B cell (primary cell): ENCODE measurements at regions not wholly inside any gene's neighbourhood (a gene's known extent, or its start where the extent isn't known, plus 50 kb on each side); places are given as distances from the start of the nearest gene placed in this dataset.
"Not testable (repeated sequence)": the region's sequence is repeated elsewhere in the genome, so short reads cannot be mapped to it uniquely, and the experiment has no call there.

Experiments used
- ATAC-seq: fragments of 200-7000 bp; cut with Tn5 transposase; one replicate; pipeline ENCODE4 v1.10.0; 2021; ENCODE audit warnings: low read depth, mild to moderate bottlenecking, moderate number of reproducible peaks, moderate library complexity
- CTCF ChIA-PET: fragments of 350-600 bp; sonication (Branson Sonifier 250); formaldehyde crosslinking; loops from one replicate; lab custom pipeline; 2021; ENCODE audit warnings: antibody characterized with exemption, inconsistent platforms; lab: Charles Lee
- POLR2A ChIA-PET: fragments of 350-600 bp; sonication (Branson Sonifier 250); formaldehyde crosslinking; loops from one replicate; lab custom pipeline; 2021; ENCODE audit warnings: antibody characterized with exemption; lab: Charles Lee
- DNase-seq: peaks from one replicate; pipeline ENCODE4 v3.0.0; 2013
- H2AFZ ChIP-seq: 2 replicates; pipeline ENCODE4 v1.6.1; 2012; ENCODE audit warnings: mild to moderate bottlenecking, low read depth, low read length; ENCODE audit not compliant: insufficient read depth, poor library complexity, severe bottlenecking
- H3K27ac ChIP-seq, 2 donors: 1 replicate in 1 of 2; 2 replicates in 1 of 2; pipeline ENCODE4 v1.5.1; 2012 to 2013; ENCODE audit warnings: low read length in 2 of 2, mild to moderate bottlenecking in 2 of 2, moderate library complexity in 1 of 2
- H3K27me3 ChIP-seq, 4 experiments: fragments of 200-600 bp in 1 of 4; sonication (generic) in 1 of 4; replicated peaks in 1 of 4; 1 replicate in 2 of 4; 2 replicates in 2 of 4; pipeline versions ENCODE4 v1.6.1 to v1.7.0; 2013 to 2016; ENCODE audit warnings: low read length in 3 of 4, mild to moderate bottlenecking in 2 of 4, mixed read lengths in 1 of 4, moderate library complexity in 1 of 4; ENCODE audit not compliant: insufficient read depth in 4 of 4, control insufficient read depth in 3 of 4; ENCODE audit errors: control extremely low read depth in 1 of 4
- H3K36me3 ChIP-seq, 2 experiments: replicated peaks in 1 of 2; 1 replicate in 1 of 2; 2 replicates in 1 of 2; pipeline versions ENCODE4 v1.6.1 to v1.7.1; 2013; ENCODE audit warnings: low read length in 1 of 2; ENCODE audit not compliant: insufficient read depth in 2 of 2, control insufficient read depth in 1 of 2; ENCODE audit errors: control extremely low read depth in 1 of 2, extremely low read depth in 1 of 2
- H3K4me1 ChIP-seq, 2 donors: fragments of 200-600 bp in 1 of 2; sonication (generic) in 1 of 2; 1 replicate in 1 of 2; 2 replicates in 1 of 2; pipeline versions ENCODE4 v1.5.1 to v1.6.1; 2013 to 2017; ENCODE audit warnings: low read length in 2 of 2; ENCODE audit not compliant: control insufficient read depth in 2 of 2, insufficient read depth in 2 of 2
- H3K4me2 ChIP-seq: replicated peaks from 2 replicates; pipeline ENCODE3; 2012; ENCODE audit warnings: mild to moderate bottlenecking, low read depth, low read length; ENCODE audit not compliant: poor library complexity, severe bottlenecking
- H3K4me3 ChIP-seq, 5 experiments: fragments of 200-600 bp in 1 of 5; sonication (generic) in 1 of 5; 1 replicate in 3 of 5; 2 replicates in 2 of 5; pipeline versions ENCODE4 v1.5.1 to v1.7.0; 2011 to 2016; ENCODE audit warnings: low read length in 4 of 5, mild to moderate bottlenecking in 4 of 5, low read depth in 2 of 5, control low read depth in 1 of 5, moderate library complexity in 1 of 5; ENCODE audit not compliant: insufficient read depth in 1 of 5; ENCODE audit errors: control extremely low read depth in 1 of 5, extremely low read depth in 1 of 5
- H3K79me2 ChIP-seq: fragments of 200-600 bp; sonication (generic); one replicate; pipeline ENCODE4 v1.6.0; 2016; ENCODE audit warnings: low read length; ENCODE audit not compliant: control insufficient read depth, insufficient read depth
- H3K9ac ChIP-seq: fragments of 200-600 bp; sonication (generic); 2 replicates; pipeline ENCODE4 v1.6.1; 2017; ENCODE audit warnings: mild to moderate bottlenecking, low read length, moderate library complexity
- H3K9me3 ChIP-seq, 3 donors: one replicate each; pipeline versions ENCODE4 v1.6.1 to v1.7.1; 2013; ENCODE audit warnings: low read length in 2 of 3; ENCODE audit not compliant: control insufficient read depth in 2 of 3, insufficient read depth in 1 of 3; ENCODE audit errors: control extremely low read depth in 1 of 3
- H4K20me1 ChIP-seq: 2 replicates; pipeline ENCODE4 v1.6.0; 2012; ENCODE audit warnings: mild to moderate bottlenecking, low read length; ENCODE audit not compliant: insufficient read depth, control insufficient read depth, poor library complexity, severe bottlenecking
- H3K27ac Mint-ChIP-seq: one replicate; pipeline ENCODE4 v1.8.0; 2021; ENCODE audit warnings: mixed read lengths
- H3K27me3 Mint-ChIP-seq: one replicate; pipeline ENCODE4 v1.8.0; 2021; ENCODE audit warnings: mixed read lengths
- H3K4me1 Mint-ChIP-seq: one replicate; pipeline ENCODE4 v1.8.0; 2021; ENCODE audit warnings: mixed read lengths
- H3K4me3 Mint-ChIP-seq: one replicate; pipeline ENCODE4 v1.8.0; 2021; ENCODE audit warnings: mixed read lengths
- H3K9me3 Mint-ChIP-seq: one replicate; pipeline ENCODE4 v1.8.0; 2022; ENCODE audit warnings: mixed read lengths; ENCODE audit not compliant: insufficient read depth
- CTCF ChIP-seq: fragments of 200-600 bp; IDR thresholded peaks from one replicate; pipeline ENCODE4 v1.8.0; 2022; ENCODE audit warnings: antibody characterized with exemption, mild to moderate bottlenecking
- EZH2 ChIP-seq: IDR thresholded peaks from 2 replicates; pipeline ENCODE4 v1.6.1; 2012; ENCODE audit warnings: borderline replicate concordance, low read depth, mild to moderate bottlenecking, moderate library complexity, low read length; ENCODE audit not compliant: insufficient read depth, poor library complexity, severe bottlenecking
- WGBS: methylation state at CpG from one replicate; pipeline ENCODE4 v1.1.5; 2013; ENCODE audit warnings: missing lambda C conversion rate; ENCODE audit not compliant: insufficient coverage; 5-methylcytosine and 5-hydroxymethylcytosine counted together
- intact Hi-C: fragments of 100-400 bp; cut with micrococcal nuclease; formaldehyde crosslinking; loops from one replicate; pipeline ENCODE4 v1.10.0; 2022

DNA sequence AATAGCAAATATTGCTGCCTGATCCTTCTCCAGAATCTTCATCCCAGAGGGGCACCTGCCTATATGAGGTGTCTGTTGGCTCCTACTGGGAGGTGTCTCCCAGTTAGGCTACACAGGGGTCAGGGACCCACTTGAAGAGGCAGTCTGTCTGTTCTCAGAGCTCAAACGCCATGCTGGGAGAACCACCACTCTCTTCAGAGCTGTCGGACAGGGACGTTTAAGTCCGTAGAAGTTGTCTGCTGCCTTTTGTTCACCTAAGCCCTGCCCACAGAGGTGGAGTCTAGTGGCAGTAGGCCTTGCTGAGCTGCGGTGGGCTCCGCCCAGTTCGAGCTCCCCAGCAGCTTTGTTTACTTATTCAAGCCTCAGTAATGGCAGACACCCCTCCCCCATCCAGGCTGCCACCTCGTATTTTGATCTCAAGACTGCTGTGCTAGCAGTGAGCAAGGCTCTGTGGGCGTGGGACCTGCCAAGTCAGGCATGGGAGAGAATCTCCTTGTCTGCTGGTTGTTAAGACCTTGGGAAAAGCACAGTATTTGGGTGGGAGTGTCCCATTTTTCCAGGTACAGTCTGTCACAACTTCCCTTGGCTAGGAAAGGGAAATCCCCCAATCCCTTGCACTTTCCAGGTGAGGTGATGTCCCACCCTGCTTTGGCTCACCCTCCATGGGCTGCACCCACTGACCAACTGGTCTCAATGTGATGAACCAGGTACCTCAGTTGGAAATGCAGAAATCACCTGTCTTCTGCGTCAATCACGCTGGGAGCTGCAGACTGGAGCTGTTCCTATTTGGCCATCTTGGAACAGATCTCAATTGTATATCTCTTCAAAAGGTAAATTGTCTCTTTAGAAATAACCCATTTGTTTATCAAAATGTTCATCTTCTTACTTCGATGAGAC is 87.4 kb upstream of the ITPRID2 start:
- ATAC-seq, H3K4me3 ChIP-seq, intact Hi-C loops, H3K9me3 ChIP-seq, H3K4me1 Mint-ChIP-seq, POLR2A ChIA-PET, H3K9ac ChIP-seq, H3K27me3 ChIP-seq, H4K20me1 ChIP-seq, H3K79me2 ChIP-seq, CTCF ChIA-PET, DNase-seq, H3K27ac ChIP-seq, H3K9me3 Mint-ChIP-seq, H3K36me3 ChIP-seq, H3K4me3 Mint-ChIP-seq, H3K4me2 ChIP-seq, H2AFZ ChIP-seq, H3K27ac Mint-ChIP-seq, H3K4me1 ChIP-seq: not testable (repeated sequence)
- H3K27me3 Mint-ChIP-seq, result peaks cover 15% of the 10 kb centered on the region
- WGBS, result 81% methylated on average over 8 of the region's 12 CpGs

DNA sequence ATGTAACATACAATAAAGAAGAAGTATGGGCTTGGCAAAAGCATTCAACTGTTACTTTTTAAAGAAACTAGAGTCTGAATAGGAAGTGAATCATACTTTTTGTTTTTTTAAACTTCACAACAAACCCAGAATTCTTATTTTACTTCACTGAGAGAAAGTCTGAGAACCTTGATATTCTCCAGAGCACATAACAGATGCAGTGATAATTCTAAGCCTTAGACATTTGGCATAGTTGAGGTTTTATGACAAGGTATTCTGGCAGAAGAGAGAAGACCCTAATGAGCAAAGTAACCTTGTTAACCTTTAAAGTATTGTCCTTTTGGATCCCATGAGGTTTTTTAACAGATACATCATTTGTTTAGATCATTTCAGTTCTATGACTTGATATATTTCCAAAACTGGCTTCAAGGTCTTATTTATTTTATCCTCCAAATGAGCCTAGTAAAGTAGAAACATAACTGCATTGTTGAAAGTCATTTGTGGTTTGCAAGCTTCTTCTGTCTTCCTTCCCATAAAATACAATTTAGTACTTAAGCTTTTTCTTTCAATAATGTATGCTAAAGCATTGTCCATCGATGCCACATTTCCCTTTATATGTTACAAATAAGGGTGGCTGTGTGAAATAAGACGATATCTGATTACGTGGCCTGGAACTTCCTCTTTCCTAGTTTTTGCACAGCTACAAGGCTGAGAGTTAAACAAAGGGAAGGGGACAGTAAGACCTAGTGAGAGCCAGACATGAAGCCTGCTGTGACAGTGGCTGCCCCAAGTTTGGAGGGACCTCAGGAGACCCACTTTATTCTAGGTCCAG is 86.1 kb upstream of the ITPRID2 start:
- CTCF ChIA-PET, result no interaction called here
- Histone ChIP-seq H3K4me3 (no peak overlapping the region), H3K36me3 (no peaks in the 10 kb centered on the region), H3K79me2 (no peaks in the 10 kb centered on the region), H3K27me3 (no peaks in the 10 kb centered on the region), H2AFZ (no peak overlapping the region), H3K27ac (no peak overlapping the region), H3K4me2 (no peak overlapping the region), H4K20me1 (no peaks in the 10 kb centered on the region), H3K9ac (no peak overlapping the region), H3K4me1 (no peaks in the 10 kb centered on the region), H3K9me3 (no peaks in the 10 kb centered on the region)
- ATAC-seq (no peak), DNase-seq (no peak)
- TF ChIP-seq CTCF (no peak), EZH2 (no peak)
- 0% methylated on average over 2 of the region's 3 CpGs for WGBS
- POLR2A ChIA-PET, result no interaction called here
- H3K27ac Mint-ChIP-seq, result no peak overlapping the region
- H3K27me3 Mint-ChIP-seq, result peaks cover 15% of the 10 kb centered on the region
- peaks cover 6% of the 10 kb centered on the region for H3K4me1 Mint-ChIP-seq
- intact Hi-C loops, result no loop called here
- no peaks in the 10 kb centered on the region for H3K9me3 Mint-ChIP-seq
- no peak overlapping the region for H3K4me3 Mint-ChIP-seq
